Fibroblast of skin of left biceps (primary cell): ENCODE measurements at regions not wholly inside any gene's neighbourhood (a gene's known extent, or its start where the extent isn't known, plus 50 kb on each side); places are given as distances from the start of the nearest gene placed in this dataset.
A peak's percentile ranks its signal among the peaks of the same experiment; 100 is the strongest.

Source experiments
- DNase-seq, 2 experiments: peaks; one replicate each; pipeline ENCODE4 v3.0.0-alpha.2; 2013; ENCODE audit warnings: low read depth in 2 of 2

DNA sequence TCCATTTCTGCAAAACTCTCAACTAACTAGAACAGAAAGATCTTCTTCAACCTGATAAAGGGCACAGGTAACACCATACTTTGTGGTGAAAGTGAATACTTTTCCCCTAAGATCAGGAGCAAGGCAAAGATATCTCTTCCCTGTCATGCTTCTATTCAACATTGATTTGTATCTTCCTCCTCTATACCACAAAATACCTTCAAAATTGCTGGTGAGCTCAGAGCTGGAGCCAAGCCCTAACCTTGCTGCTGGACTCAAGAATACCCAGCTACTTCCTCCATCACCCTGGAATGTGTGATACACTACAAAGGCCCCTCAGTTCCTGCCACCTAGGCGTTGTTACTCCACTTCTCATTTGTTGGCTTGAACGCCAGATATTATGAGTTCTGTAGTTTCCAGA is 499.0 kb downstream of the ACTL7B start:
- DNase-seq, result no peak

DNA sequence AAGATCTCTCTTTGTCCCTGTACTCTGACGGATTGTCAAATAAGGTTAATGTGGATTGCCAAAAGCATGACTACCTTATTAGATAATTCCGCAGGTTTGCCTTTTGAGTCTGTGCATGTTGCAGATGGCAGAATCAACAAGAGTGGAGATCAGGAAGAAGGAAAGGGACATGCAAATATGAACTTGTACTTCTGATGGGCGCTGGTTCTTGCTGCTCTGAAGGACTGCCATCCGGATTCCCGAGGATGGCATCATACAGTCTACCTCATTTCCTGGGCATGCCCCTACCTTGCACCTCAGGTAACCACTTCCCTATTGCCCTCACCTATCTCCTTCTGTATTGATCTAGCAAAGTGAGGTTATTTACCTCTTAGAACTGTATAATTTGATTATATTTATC is 504.2 kb downstream of the ACTL7B start:
- DNase-seq, result no peak

DNA sequence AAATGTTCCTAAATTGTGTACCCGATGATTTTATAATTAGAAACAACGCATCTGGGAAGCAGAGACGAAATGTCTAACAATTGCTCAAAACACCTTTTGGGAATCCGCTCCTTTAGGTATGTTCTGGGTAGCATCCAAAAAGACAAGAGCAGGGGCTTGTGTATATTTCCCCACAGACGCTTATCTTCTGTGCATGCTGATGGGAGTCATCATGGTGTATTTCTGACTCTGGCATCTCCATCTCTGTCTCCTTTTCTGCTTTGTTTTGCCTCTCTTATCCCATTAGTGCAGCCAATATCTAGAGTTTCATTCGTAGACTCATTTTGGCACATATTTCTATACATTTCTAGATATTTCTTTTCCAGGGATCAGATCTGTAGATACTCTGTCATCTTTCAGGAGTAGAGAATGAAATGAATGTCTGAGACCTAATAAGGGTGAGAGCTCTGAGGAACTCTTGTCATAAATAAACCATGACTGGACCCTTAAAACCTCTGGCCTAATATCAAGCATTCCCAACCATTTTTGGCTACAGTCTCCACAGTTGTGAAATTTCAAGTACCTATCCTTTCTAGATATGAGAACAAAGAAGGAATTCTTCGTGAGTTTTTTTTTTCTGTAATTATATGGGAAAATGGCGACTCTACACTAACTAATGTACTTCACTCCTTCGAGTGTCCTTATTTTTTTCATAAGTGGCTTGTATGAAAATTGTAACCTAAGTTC is 508.2 kb downstream of the ACTL7B start:
- DNase-seq, result no peak

DNA sequence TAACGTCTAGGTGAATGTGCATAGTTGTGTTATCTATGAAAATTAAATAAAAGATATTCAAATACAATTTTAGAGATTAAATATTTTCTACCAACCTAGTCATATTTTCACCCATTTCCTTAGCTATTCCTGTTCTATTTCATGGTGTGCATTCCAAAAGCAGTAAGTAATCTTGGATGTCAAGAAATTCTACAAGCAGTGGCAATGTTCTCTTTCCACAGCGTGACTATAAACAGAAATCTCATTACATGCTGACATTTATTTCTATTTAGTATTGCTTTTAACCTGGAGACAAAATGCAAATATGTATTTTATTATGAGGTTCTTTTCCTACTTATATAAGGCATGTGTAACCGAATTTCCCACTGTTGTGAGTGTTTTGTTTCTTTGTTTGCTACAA is 510.0 kb downstream of the ACTL7B start:
- DNase-seq, result no peak

DNA sequence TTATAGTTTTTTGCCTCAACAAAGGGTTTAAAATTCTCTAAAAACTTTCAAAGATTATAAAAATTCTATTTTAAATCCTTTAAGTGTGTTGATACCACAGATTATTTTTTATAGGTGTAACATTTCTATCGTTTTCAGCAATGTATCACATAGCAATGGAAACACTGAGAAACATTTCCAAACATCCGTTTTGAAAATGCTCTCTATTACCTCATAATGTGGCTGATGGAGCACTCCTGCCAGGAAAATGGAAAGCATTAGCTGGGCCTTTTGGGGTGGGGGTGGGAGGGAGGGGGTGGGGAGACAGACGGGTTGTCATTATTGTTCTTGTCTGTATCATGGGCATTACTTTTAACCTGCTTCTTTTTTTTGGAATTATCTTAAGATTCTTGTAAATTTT is 516.5 kb downstream of the ACTL7B start:
- no peak for DNase-seq

DNA sequence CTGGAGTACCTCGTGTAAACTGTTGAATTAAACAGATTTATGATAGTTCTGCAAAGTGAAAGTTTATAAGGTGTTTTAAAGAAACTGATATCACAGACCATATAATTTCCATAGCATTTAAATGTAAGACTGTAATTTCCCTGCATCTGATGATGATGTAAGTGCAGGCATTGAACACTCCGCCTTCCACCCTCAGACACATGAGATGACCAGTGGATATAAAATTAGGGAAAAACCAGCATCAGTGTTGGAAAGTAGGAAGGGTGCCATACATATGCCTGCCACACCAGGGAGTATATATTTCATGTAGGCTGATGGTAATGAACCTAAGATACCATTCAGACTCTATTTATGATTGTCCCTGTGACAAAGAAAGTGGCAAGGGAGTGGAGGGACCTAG is 519.2 kb downstream of the ACTL7B start:
- no peak for DNase-seq

DNA sequence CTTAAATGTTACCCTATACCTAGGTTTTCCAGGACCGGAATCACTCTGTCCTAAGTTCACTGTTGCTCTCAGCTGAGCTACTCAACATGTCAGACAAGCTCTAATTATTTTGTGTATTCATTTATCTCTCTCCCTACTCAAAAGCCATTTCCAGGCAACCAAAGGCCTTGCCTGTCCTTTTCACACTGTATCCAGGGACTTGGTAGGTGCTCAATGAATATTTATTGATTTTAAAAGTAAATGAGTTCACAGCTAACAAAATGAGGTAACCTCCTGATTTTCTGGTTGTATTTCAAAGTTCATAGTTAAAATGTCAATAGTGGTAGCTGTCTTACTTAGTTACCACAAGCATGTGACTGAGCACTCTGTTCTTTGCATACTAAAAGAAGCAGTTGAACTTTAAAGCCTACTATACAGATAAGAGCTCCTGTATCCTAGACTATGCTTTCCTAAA is 522.2 kb downstream of the ACTL7B start:
- no peak for DNase-seq

DNA sequence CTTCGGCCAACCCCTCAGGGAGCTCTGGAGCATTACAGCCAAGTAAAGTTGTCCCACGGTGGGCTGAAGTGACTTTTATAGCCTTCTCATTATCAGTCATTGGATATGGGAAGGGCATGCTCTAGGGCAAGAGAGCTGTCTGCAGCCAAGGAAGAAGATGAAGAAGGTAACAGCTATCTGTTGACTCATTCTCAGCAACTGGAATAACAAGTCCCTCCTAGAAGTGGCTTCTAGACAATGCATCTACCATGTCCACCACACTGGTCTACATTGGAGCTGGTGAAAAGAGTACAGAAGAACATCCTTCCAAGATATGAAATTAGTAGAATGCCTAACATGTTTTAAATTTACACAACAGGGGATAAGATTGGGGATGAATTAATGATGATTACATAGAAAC is 524.2 kb downstream of the ACTL7B start:
- DNase-seq, result no peak

DNA sequence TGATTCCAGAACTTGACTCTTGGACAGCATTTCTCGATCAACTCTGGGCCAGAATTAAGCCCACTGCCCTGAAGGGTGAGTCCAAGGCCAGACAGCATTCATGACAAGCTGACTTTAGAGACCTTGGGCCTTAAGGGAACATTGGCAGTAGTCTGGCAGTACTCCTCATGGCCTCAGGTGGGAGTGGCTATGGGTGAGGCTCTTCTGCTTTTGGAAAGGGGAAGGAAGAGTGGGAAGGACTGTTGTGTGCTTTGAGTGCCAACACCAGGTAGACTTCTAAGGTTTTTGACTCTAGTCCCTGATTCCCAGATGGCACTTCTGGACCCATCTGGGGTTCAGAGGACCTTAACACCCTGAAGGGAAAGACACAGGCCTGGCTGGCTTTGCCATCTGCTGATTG is 530.4 kb downstream of the ACTL7B start:
- no peak for DNase-seq

DNA sequence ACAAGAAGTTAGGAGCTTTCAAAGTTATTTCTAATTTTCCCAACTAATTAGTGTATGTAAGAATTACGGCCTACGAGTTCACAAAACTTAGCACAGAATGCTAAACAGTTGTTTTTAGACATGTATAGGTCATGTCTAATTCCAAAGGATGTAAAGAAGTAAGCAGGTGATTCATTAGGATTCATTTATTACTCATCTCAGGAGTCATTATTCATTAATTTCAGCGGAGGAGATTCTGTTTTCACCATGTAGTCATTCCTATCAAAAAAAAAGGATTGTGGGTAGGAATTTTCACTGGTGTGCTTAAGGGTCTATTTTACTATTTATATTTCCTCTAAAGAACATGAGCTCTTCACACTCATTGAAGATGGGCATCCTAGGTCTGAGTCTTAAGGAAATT is 532.2 kb downstream of the ACTL7B start:
- no peak for DNase-seq

DNA sequence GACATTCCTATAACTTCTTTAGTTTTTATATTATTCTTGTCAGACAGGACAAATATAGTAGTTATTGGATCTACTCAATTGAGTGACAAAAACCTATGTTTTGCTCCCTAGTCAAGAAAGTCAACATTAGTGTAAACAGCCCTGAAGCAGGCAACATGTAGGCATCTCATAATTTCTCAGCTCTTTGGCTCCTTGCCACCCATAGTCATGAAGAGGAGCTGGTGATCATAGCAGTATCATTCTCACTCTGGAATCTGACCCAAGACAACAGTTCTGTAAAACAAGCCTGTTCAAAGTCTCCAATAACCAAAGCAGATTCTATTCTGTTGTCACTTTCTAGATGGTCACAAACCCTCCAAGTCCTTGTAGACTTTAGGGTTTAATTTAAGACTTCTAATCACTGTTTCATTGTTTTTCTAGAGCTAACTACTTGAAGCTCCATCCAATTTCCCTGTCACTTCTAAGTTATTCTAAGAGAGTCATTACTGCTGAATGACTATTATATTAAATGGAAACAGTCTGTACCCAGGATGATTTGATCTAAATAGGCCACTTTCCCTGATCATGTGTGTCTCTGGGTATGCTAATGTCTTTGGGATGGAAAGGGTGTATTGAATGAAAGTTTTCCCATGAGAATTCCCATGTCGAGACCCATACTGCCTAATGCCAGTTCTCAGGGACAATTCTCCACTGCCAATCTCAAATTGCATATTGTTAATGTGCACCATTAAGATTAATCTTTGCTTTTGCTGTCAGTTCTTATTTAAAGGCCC is 533.3 kb downstream of the ACTL7B start:
- no peak for DNase-seq

DNA sequence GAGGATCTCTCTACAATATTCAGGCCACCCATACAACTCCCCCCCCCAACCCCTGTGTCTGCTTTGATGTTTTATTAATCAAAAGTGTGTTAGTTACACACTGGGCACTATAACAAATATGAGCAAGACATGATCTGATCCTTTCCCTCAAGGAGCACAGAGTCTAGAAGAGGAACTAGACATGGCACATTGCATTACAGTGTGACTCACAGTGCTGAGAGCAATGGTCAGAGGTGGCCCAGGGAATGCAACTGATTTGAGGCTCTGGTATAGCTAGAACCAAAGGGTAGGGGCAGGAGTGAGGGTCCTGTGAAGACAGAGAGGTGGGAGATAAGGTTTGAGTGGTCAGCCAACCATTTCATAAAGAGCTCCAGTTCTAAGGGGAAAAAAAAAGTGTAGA is 539.2 kb downstream of the ACTL7B start:
- DNase-seq, result no peak

DNA sequence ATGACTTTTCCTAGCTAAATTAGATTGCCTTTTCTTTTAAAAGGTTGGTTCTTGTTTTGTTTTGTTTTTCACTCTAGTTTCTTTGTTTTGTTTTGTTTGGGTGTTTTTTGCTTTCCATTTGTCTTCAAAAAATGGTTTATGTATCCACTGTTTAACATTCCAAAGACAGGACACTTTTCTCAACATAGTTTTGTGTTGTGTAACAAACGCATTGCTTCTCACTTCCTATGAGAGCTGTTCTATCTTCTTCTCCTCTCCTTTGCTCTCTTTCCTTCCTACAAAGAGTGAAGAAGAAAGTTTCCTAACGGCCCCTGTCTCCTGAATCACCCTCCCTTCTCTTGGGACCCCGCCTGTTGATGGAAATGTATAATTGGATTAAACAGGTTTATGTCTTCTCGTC is 539.7 kb downstream of the ACTL7B start:
- no peak for DNase-seq

DNA sequence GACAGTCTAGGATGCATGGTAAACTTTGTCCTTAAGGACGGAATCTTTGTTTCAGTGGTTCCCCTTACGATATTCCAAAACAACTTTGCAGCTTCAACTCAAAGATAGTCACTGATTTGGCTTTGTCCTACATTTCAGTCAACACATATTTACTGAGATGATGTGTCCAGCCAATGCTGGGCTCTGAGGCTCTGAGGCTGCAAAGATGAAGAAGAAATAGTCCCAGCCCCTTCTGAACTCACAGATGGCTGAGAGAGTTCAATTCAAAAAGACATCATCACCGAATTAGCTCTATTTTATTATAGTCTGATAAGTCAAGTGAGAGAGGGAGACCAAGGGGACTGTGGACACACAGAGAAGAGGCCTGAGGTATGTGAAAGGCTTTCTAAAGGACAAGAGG is 544.0 kb downstream of the ACTL7B start:
- no peak for DNase-seq

DNA sequence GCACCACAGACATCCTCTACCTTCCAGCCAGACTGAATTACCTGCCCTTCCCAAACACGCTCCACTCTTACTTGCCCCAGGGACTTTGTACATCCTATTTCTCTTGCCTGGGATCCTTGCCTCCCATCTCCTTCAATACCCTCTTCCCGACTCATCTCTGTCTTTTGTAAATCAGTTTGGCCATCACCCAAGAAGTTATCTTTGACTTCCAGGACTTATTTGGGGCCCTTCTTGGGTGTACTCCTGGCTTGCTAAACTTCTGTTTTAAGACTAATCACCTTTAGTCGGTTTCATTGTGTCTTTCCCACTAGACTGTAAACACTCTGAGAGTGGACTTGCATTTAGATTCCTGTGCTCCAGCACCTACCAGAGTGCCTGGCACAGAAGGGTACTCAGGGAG is 545.6 kb downstream of the ACTL7B start:
- DNase-seq, result no peak

DNA sequence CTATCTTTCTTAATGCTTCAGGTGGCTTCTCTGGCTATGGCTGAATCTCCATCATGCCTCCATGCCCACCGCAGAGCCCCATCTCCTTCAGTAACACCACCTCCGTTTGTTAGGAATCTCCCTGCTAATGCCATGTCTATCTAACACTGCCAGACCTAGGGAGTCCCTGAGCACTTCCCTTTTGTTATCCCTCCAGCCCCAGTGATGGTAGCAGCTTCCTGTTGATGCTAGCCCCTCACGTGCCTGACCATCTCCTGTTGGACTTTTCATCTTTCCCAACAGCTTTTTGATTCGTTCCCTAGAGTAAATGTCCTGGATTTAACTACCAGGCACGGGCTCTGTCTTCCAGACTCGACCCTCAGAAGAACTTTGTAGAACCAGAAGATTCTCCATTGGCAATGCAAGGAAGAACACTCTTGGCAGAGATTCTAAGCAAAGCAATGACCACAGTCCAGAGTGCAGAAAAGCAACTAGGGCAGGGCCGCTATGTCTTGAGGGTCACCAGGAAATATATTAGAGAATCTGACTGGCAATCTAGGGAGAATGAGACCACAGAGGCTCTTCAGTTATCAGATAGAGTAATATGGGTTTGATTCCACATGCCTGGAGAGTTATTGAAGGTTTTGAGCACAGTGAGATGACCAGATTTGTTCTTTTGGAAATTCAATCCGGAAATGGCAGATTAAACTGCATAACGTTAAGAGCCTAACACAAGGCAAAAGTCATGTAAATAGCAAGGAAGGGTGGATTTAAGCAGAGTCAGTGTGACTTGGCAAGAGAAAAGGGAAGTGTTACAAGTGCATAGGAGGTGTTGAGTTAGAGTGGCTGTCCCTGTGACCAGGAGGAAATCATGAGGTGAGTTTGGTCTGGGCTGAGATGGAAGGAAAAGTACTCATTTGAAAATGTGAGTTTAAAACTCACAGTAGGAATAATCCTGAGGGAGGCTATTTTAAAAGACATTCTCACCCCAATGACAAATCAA is 555.2 kb downstream of the ACTL7B start:
- DNase-seq, result no peak

DNA sequence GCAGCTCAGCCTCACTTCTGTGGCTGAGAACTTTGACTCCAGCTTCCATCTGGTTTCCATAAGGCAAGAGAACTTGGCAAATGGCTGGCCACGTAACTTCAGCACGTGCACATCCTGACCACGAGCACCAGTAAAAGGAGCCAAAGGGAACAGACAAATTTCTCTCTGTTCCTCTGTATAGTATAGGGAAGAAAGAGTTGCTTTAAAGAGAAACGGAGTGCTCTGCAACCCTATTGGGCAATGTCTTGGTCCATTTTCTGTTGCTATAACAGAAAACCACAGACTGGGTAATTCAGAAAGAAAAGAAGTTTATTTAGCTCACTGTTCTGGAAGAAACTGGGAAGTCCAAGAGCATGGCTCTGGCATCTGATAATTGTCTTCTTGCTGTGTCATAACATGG is 558.7 kb downstream of the ACTL7B start:
- DNase-seq, result peak; percentile 85 to 87

DNA sequence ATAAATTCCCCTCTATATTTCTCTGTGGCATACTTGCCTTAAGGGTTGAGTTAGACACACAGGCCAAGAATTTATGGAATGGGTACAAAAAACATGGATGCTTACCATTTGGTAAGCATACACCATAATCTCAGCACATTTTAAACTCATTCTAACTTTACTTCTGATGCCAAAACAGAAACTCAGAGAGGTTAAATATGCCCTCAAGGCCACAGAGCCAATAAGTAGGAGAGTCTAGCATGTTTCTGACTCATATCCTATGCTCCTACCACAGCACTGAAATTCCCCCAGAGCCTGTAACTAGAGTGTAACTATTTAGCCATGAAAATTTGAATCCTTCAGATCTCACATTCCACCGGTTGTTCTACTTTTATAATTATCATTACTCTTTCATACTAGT is 559.7 kb downstream of the ACTL7B start:
- DNase-seq, result peak; percentile 53 to 55

DNA sequence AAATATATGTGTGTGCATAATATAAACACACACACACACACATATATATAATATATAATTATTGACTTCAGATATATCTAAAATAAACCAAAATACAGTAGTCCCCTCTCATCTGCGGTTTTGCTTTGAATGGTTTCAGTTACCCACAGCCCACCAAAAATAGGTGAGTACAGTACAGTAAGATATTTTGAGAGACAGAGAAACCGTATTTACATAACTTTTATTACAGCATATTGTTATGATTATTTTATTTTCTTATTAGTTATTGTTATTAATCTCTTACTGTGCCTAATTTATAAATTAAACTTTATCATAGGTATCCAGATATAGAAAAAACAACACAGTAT is 564.2 kb downstream of the ACTL7B start:
- DNase-seq, result no peak

DNA sequence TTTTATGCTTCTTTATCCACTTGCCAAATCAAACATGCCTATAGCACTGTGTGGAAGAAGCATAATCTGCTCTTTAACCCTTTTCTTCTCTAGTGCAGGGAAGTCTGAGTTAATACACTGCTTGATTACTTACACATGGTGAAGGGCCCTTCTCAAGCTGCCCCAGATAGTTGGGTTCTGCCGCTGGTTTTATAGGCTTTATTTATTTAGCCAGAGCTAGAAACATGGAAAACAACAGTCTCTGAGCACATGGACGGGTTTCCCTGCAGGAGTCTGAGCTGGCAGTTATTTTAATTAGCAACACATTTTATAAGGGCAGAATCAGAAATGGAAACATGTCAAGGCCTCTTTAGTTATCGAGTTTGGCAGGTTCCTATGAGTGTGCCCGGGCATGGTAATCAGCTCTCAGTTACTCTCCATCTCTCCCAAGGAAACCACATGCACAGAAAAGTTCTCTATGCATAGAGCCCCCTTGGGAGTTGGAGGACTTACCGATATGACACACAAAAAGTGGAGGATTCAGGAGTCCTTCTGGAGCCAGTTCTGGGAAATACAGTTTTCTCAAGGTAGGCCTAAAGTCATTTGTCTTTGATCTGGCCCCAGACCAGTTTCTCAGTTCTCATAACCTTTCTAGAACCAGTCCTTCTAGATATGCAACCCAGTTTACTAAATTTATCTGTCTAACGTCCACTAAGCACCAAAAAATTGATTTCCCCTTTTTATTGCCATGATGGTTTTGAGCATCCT is 564.8 kb downstream of the ACTL7B start:
- peak in 1 of 2 experiments; percentile 40 for DNase-seq

DNA sequence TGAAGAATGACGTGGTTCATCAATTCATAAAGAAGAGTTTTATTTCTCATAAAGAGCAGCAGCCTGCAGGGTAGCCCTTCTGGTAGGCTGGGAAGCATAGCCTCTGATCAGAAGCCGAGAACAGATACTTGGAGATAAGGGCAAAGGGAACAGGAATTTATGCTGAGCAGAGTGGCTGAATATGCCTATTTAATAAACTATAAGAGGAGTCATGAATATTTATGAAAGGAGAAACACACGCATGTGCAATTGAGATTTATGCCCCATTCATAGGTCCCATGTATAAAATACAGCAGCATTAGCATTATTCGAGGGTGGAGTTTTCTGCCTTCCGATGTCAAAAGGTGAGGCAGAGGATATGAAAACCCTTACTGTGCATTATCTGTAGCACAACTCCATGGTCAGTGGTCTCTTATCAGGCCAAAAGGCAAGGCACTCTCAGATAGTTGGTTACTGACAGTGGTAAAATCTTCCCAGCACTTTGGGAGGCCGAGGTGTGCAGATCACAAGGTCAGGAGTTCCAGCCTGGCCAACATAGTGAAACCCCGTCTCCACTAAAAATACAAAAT is 569.1 kb downstream of the ACTL7B start:
- no peak for DNase-seq
